H9 (cell line): ENCODE measurements at regions not wholly inside any gene's neighbourhood (a gene's known extent, or its start where the extent isn't known, plus 50 kb on each side); places are given as distances from the start of the nearest gene placed in this dataset.

Experiments used
- DNase-seq: peaks from one replicate; pipeline ENCODE4 v3.0.0-alpha.2; 2017
- H2AFZ ChIP-seq: one replicate; pipeline ENCODE4 v1.6.1; 2013; ENCODE audit warnings: mild to moderate bottlenecking, low read length, control low read depth, moderate library complexity
- H2AK5ac ChIP-seq: 2 replicates; pipeline ENCODE4 v1.6.1; 2013; ENCODE audit warnings: low read length, control low read depth, mixed read lengths; ENCODE audit not compliant: insufficient read length
- H2BK120ac ChIP-seq: one replicate; pipeline ENCODE4 v1.6.1; 2013; ENCODE audit warnings: low read depth, mild to moderate bottlenecking, low read length, control low read depth, inconsistent platforms; ENCODE audit not compliant: poor library complexity, severe bottlenecking
- H2BK12ac ChIP-seq: 2 replicates; pipeline ENCODE4 v1.6.1; 2013; ENCODE audit warnings: low read length, control low read depth, mixed read lengths, low read depth; ENCODE audit not compliant: insufficient read length
- H2BK15ac ChIP-seq: 2 replicates; pipeline ENCODE4 v1.6.1; 2013; ENCODE audit warnings: low read depth, low read length, control low read depth
- H2BK20ac ChIP-seq: one replicate; pipeline ENCODE4 v1.6.1; 2013; ENCODE audit warnings: low read depth, mild to moderate bottlenecking, low read length, control low read depth, inconsistent platforms; ENCODE audit not compliant: poor library complexity, severe bottlenecking
- H2BK5ac ChIP-seq: 2 replicates; pipeline ENCODE4 v1.6.1; 2013; ENCODE audit warnings: low read length, control low read depth, mixed read lengths; ENCODE audit not compliant: insufficient read length
- H3K14ac ChIP-seq: 2 replicates; pipeline ENCODE4 v1.6.1; 2013; ENCODE audit warnings: low read length, control low read depth; ENCODE audit not compliant: insufficient read depth
- H3K18ac ChIP-seq: 2 replicates; pipeline ENCODE4 v1.6.1; 2013; ENCODE audit warnings: low read depth, mild to moderate bottlenecking, mixed read lengths, low read length, control low read depth; ENCODE audit not compliant: insufficient read length
- H3K23ac ChIP-seq: 2 replicates; pipeline ENCODE4 v1.6.1; 2013; ENCODE audit warnings: low read length, control low read depth, mixed read lengths, low read depth; ENCODE audit not compliant: insufficient read length
- H3K23me2 ChIP-seq: 2 replicates; pipeline ENCODE4 v1.6.1; 2013; ENCODE audit warnings: low read depth, mild to moderate bottlenecking, mixed read lengths, low read length, control low read depth; ENCODE audit not compliant: insufficient read length, poor library complexity, severe bottlenecking
- H3K27ac ChIP-seq: 2 replicates; pipeline ENCODE4 v1.5.1; 2013; ENCODE audit warnings: low read length, control low read depth, mixed read lengths, low read depth; ENCODE audit not compliant: insufficient read length
- H3K27me3 ChIP-seq: 2 replicates; pipeline ENCODE4 v1.6.1; 2013; ENCODE audit warnings: low read length, control low read depth, inconsistent platforms; ENCODE audit not compliant: insufficient read depth
- H3K4ac ChIP-seq: 2 replicates; pipeline ENCODE4 v1.6.1; 2013; ENCODE audit warnings: low read depth, mild to moderate bottlenecking, control low read depth, inconsistent platforms, low read length, moderate library complexity
- H3K4me1 ChIP-seq: 2 replicates; pipeline ENCODE4 v1.6.1; 2013; ENCODE audit warnings: low read length, control low read depth, inconsistent platforms; ENCODE audit not compliant: insufficient read depth
- H3K4me2 ChIP-seq: 2 replicates; pipeline ENCODE4 v1.6.1; 2013; ENCODE audit warnings: low read length, control low read depth, mixed read lengths; ENCODE audit not compliant: insufficient read length, insufficient read depth
- H3K56ac ChIP-seq: 2 replicates; pipeline ENCODE4 v1.6.1; 2013; ENCODE audit warnings: low read depth, mild to moderate bottlenecking, mixed read lengths, low read length, control low read depth; ENCODE audit not compliant: insufficient read length
- H3K79me1 ChIP-seq: 2 replicates; pipeline ENCODE4 v1.6.1; 2013; ENCODE audit warnings: low read depth, mild to moderate bottlenecking, moderate library complexity, low read length, control low read depth, inconsistent platforms; ENCODE audit not compliant: insufficient read depth, poor library complexity, severe bottlenecking
- H3K79me2 ChIP-seq: 2 replicates; pipeline ENCODE4 v1.6.1; 2013; ENCODE audit warnings: low read length, control low read depth, inconsistent platforms; ENCODE audit not compliant: insufficient read depth
- H3K9ac ChIP-seq: 2 replicates; pipeline ENCODE4 v1.6.1; 2013; ENCODE audit warnings: low read length, control low read depth, mixed read lengths; ENCODE audit not compliant: insufficient read length; ENCODE audit errors: extremely low read depth
- H3K9me3 ChIP-seq: one replicate; pipeline ENCODE4 v1.6.1; 2013; ENCODE audit warnings: low read depth, low read length, inconsistent platforms; ENCODE audit not compliant: control insufficient read depth
- H3T11ph ChIP-seq: one replicate; pipeline ENCODE4 v1.6.1; 2013; ENCODE audit warnings: mild to moderate bottlenecking, low read length, control low read depth, inconsistent platforms
- H4K20me1 ChIP-seq: one replicate; pipeline ENCODE4 v1.6.1; 2013; ENCODE audit not compliant: control insufficient read depth, insufficient read length, insufficient read depth
- H4K5ac ChIP-seq: 2 replicates; pipeline ENCODE4 v1.6.1; 2013; ENCODE audit warnings: low read depth, mild to moderate bottlenecking, mixed read lengths, low read length, control low read depth; ENCODE audit not compliant: insufficient read length
- H4K8ac ChIP-seq: replicated peaks from 2 replicates; pipeline ENCODE4 v1.6.1; 2013; ENCODE audit warnings: low read length, control low read depth, mixed read lengths, low read depth; ENCODE audit not compliant: insufficient read length
- H4K91ac ChIP-seq: 2 replicates; pipeline ENCODE4 v1.6.1; 2013; ENCODE audit warnings: low read depth, mild to moderate bottlenecking, moderate library complexity, mixed read lengths, low read length, control low read depth; ENCODE audit not compliant: insufficient read length
- H3K27ac Mint-ChIP-seq, 3 experiments: 2 replicates in 2 of 3; 3 replicates in 1 of 3; pipeline ENCODE4 v1.8.0; 2020 to 2021; ENCODE audit warnings: mixed read lengths in 3 of 3, mild to moderate bottlenecking in 1 of 3, moderate library complexity in 1 of 3
- H3K27me3 Mint-ChIP-seq: 2 replicates; pipeline ENCODE4 v1.8.0; 2021; ENCODE audit warnings: low read depth, mild to moderate bottlenecking, moderate library complexity, mixed read lengths
- H3K36me3 Mint-ChIP-seq, 3 experiments: 2 replicates in 2 of 3; 3 replicates in 1 of 3; pipeline ENCODE4 v1.8.0; 2020 to 2021; ENCODE audit warnings: low read depth in 3 of 3, mixed read lengths in 3 of 3; ENCODE audit not compliant: insufficient read depth in 1 of 3
- H3K4me1 Mint-ChIP-seq, 2 experiments: 2 replicates each; pipeline ENCODE4 v1.8.0; 2020; ENCODE audit warnings: mixed read lengths in 2 of 2
- H3K4me3 Mint-ChIP-seq, 2 experiments: 2 replicates in 1 of 2; 3 replicates in 1 of 2; pipeline ENCODE4 v1.8.0; 2020 to 2021; ENCODE audit warnings: mild to moderate bottlenecking in 2 of 2, mixed read lengths in 2 of 2, moderate library complexity in 1 of 2
- H3K9me3 Mint-ChIP-seq, 2 experiments: 2 replicates in 1 of 2; 3 replicates in 1 of 2; pipeline ENCODE4 v1.8.0; 2020; ENCODE audit warnings: mild to moderate bottlenecking in 2 of 2, mixed read lengths in 2 of 2, moderate library complexity in 1 of 2
- WGBS: extraction: QIAGEN DNeasy Blood & Tissue Kit; methylation state at CpG from one replicate; pipeline ENCODE4 v1.1.7; 2013; ENCODE audit warnings: missing lambda C conversion rate, low lambda C conversion rate, mixed read lengths; ENCODE audit not compliant: insufficient read length; ENCODE audit errors: extremely low coverage; 5-methylcytosine and 5-hydroxymethylcytosine counted together
- TF ChIP-seq, protein P1 (sequence below): fragments of 200-600 bp; sonication (generic); conservative IDR thresholded peaks from 3 replicates; pipeline ENCODE4 v1.8.0; 2021; ENCODE audit warnings: antibody characterized with exemption, mild to moderate bottlenecking

DNA sequence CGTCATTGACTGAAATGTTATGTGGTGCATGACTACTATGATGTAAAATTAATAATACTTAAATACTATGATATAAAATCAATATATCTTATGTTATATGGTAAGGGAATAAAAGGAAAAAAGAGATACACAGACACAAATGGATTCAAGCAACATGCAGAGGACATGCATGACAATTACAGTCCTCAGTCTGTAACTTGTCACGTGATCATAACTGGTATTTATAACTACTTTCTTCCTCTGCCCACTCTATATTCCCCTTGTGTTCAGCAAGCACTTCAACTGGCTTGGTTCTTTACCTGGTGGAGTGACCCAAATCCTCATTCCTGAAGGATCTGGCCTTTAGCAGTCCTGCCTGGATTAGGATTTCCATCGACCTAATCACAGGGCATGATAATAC is 104.4 kb upstream of the FAM180A start:
- Mint-ChIP-seq H3K4me1 (peaks cover 6 to 9% of the 10 kb centered on the region in 2 experiments), H3K27ac (no peak overlapping the region), H3K36me3 (peaks cover 0 to 6% (median 0%) of the 10 kb centered on the region in 3 experiments; a peak in 2 of 7 replicates), H3K9me3 (peaks cover 7 to 14% of the 10 kb centered on the region in 2 experiments; a peak in 4 of 5 replicates), H3K4me3 (no peak overlapping the region), H3K27me3 (no peaks in the 10 kb centered on the region; the same call in 1 of the 2 replicates)
- Histone ChIP-seq H3K9ac (no peak overlapping the region), H4K8ac (no peak overlapping the region), H2AK5ac (no peak overlapping the region), H3K23me2 (no peaks in the 10 kb centered on the region), H3T11ph (no peak overlapping the region), H3K4me2 (no peak overlapping the region), H3K4ac (no peak overlapping the region), H2BK5ac (no peak overlapping the region), H2BK15ac (no peak overlapping the region), H3K9me3 (no peaks in the 10 kb centered on the region), H4K5ac (no peak overlapping the region), H2BK12ac (no peak overlapping the region), H3K79me1 (no peaks in the 10 kb centered on the region), H2BK120ac (no peak overlapping the region), H3K4me1 (peaks cover 4% of the 10 kb centered on the region; the same call in 1 of the 2 replicates), H3K18ac (no peak overlapping the region), H3K27me3 (no peaks in the 10 kb centered on the region), H2BK20ac (no peak overlapping the region), H4K20me1 (no peaks in the 10 kb centered on the region), H3K79me2 (no peaks in the 10 kb centered on the region), H3K27ac (no peak overlapping the region), H3K14ac (no peak overlapping the region), H4K91ac (no peak overlapping the region), H3K56ac (no peak overlapping the region), H2AFZ (no peak overlapping the region), H3K23ac (no peak overlapping the region)
- DNase-seq, result no peak
- TF ChIP-seq, protein P1, sequence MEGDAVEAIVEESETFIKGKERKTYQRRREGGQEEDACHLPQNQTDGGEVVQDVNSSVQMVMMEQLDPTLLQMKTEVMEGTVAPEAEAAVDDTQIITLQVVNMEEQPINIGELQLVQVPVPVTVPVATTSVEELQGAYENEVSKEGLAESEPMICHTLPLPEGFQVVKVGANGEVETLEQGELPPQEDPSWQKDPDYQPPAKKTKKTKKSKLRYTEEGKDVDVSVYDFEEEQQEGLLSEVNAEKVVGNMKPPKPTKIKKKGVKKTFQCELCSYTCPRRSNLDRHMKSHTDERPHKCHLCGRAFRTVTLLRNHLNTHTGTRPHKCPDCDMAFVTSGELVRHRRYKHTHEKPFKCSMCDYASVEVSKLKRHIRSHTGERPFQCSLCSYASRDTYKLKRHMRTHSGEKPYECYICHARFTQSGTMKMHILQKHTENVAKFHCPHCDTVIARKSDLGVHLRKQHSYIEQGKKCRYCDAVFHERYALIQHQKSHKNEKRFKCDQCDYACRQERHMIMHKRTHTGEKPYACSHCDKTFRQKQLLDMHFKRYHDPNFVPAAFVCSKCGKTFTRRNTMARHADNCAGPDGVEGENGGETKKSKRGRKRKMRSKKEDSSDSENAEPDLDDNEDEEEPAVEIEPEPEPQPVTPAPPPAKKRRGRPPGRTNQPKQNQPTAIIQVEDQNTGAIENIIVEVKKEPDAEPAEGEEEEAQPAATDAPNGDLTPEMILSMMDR, result no peak
- no CpG with 5 or more reads among the region's 3 CpGs for WGBS
